Esophagus squamous epithelium (tissue), 4 donors: ENCODE measurements at regions not wholly inside any gene's neighbourhood (a gene's known extent, or its start where the extent isn't known, plus 50 kb on each side); places are given as distances from the start of the nearest gene placed in this dataset.

Source experiments
- POLR2A ChIP-seq, 4 donors: fragments of 450-650 bp; IDR thresholded peaks; one replicate each; pipeline ENCODE4 v1.6.1; 2017; ENCODE audit warnings: antibody characterized with exemption in 4 of 4, mild to moderate bottlenecking in 4 of 4, moderate library complexity in 3 of 4
- TF ChIP-seq, protein P1 (sequence below), 6 experiments: fragments of 450-650 bp in 4 of 6; fragments of 200-600 bp in 2 of 6; sonication (generic) in 2 of 6; IDR thresholded peaks; one replicate each; pipeline ENCODE4 v1.5.1; 2016 to 2019; ENCODE audit warnings: antibody characterized with exemption in 6 of 6, mild to moderate bottlenecking in 4 of 6, moderate library complexity in 4 of 6

GRCh38 chr3:16811950-16812349 is 72.8 kb upstream of the PLCL2 start:
- TF ChIP-seq, protein P1, sequence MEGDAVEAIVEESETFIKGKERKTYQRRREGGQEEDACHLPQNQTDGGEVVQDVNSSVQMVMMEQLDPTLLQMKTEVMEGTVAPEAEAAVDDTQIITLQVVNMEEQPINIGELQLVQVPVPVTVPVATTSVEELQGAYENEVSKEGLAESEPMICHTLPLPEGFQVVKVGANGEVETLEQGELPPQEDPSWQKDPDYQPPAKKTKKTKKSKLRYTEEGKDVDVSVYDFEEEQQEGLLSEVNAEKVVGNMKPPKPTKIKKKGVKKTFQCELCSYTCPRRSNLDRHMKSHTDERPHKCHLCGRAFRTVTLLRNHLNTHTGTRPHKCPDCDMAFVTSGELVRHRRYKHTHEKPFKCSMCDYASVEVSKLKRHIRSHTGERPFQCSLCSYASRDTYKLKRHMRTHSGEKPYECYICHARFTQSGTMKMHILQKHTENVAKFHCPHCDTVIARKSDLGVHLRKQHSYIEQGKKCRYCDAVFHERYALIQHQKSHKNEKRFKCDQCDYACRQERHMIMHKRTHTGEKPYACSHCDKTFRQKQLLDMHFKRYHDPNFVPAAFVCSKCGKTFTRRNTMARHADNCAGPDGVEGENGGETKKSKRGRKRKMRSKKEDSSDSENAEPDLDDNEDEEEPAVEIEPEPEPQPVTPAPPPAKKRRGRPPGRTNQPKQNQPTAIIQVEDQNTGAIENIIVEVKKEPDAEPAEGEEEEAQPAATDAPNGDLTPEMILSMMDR (IDR thresholded peaks at IDR 0.05), result no peak
- TF ChIP-seq POLR2A (IDR thresholded peaks at IDR 0.05), result no peak
